OCI-LY1 (cell line): ENCODE measurements at regions not wholly inside any gene's neighbourhood (a gene's known extent, or its start where the extent isn't known, plus 50 kb on each side); places are given as distances from the start of the nearest gene placed in this dataset.

Source experiments
- H2AFZ ChIP-seq: fragments of 200-600 bp; sonication (generic), shearing (Covaris generic); 2 replicates; pipeline ENCODE4 v1.6.0; 2014; ENCODE audit warnings: antibody characterized with exemption, mild to moderate bottlenecking, low read length
- H3F3A ChIP-seq: fragments of 200-600 bp; sonication (generic), shearing (Covaris generic); 2 replicates; pipeline ENCODE4 v1.6.0; 2014; ENCODE audit warnings: mild to moderate bottlenecking, antibody characterized with exemption, low read length, moderate library complexity; ENCODE audit not compliant: insufficient read depth
- H3K27ac ChIP-seq: fragments of 200-600 bp; sonication (generic); 2 replicates; pipeline ENCODE4 v1.5.1; 2014; ENCODE audit warnings: low read length, mixed run types, mild to moderate bottlenecking, low read depth; ENCODE audit not compliant: poor library complexity, severe bottlenecking
- H3K27me3 ChIP-seq: fragments of 200-600 bp; sonication (generic); 2 replicates; pipeline ENCODE4 v1.6.0; 2014; ENCODE audit warnings: antibody characterized with exemption, mild to moderate bottlenecking, low read length, moderate library complexity; ENCODE audit not compliant: insufficient read depth
- H3K36me3 ChIP-seq: fragments of 200-600 bp; sonication (generic); 2 replicates; pipeline ENCODE4 v1.6.1; 2014; ENCODE audit warnings: mild to moderate bottlenecking, antibody characterized with exemption, low read length, moderate library complexity, mixed read lengths; ENCODE audit not compliant: insufficient read depth
- H3K4me1 ChIP-seq: fragments of 200-600 bp; sonication (generic); 2 replicates; pipeline ENCODE4 v1.5.1; 2014; ENCODE audit warnings: mild to moderate bottlenecking, low read length, moderate library complexity; ENCODE audit not compliant: insufficient read depth, severe bottlenecking
- H3K4me2 ChIP-seq: fragments of 200-600 bp; sonication (generic), shearing (Covaris generic); 2 replicates; pipeline ENCODE4 v1.6.1; 2014; ENCODE audit warnings: low read length
- H3K4me3 ChIP-seq: fragments of 200-600 bp; sonication (generic); 2 replicates; pipeline ENCODE4 v1.5.1; 2014; ENCODE audit warnings: low read length, low read depth, mild to moderate bottlenecking, mixed read lengths; ENCODE audit not compliant: poor library complexity, severe bottlenecking
- H3K79me2 ChIP-seq: fragments of 200-600 bp; shearing (Covaris generic); 2 replicates; pipeline ENCODE4 v1.6.1; 2016; ENCODE audit warnings: mixed run types, low read length, mixed read lengths; ENCODE audit not compliant: insufficient read depth
- H3K9ac ChIP-seq: fragments of 200-600 bp; sonication (generic), shearing (Covaris generic); 2 replicates; pipeline ENCODE4 v1.6.1; 2014; ENCODE audit warnings: mild to moderate bottlenecking, low read length, mixed read lengths
- H3K9me2 ChIP-seq: fragments of 200-600 bp; sonication (generic), shearing (Covaris generic); 2 replicates; pipeline ENCODE4 v1.6.1; 2014; ENCODE audit warnings: low read depth, mild to moderate bottlenecking, low read length, mixed read lengths
- H3K9me3 ChIP-seq: fragments of 200-600 bp; shearing (Covaris generic); 2 replicates; pipeline ENCODE4 v1.6.1; 2014; ENCODE audit warnings: low read length, mixed read lengths
- H4K20me1 ChIP-seq: fragments of 200-600 bp; sonication (generic), shearing (Covaris generic); 2 replicates; pipeline ENCODE4 v1.6.0; 2016; ENCODE audit warnings: mild to moderate bottlenecking, low read length; ENCODE audit not compliant: insufficient read depth
- CTCF ChIP-seq: fragments of 200-600 bp; sonication (generic), shearing (Covaris generic); IDR thresholded peaks from 2 replicates; pipeline ENCODE4 v1.5.1; 2017; ENCODE audit warnings: mild to moderate bottlenecking, antibody characterized with exemption, low read length, moderate library complexity, mixed read lengths
- EZH2 ChIP-seq: fragments of 200-600 bp; sonication (generic), shearing (Covaris generic); IDR thresholded peaks from 2 replicates; pipeline ENCODE4 v1.8.0; 2017; ENCODE audit warnings: borderline replicate concordance, mixed run types, mild to moderate bottlenecking, antibody characterized with exemption, low read length, moderate library complexity, mixed read lengths

DNA sequence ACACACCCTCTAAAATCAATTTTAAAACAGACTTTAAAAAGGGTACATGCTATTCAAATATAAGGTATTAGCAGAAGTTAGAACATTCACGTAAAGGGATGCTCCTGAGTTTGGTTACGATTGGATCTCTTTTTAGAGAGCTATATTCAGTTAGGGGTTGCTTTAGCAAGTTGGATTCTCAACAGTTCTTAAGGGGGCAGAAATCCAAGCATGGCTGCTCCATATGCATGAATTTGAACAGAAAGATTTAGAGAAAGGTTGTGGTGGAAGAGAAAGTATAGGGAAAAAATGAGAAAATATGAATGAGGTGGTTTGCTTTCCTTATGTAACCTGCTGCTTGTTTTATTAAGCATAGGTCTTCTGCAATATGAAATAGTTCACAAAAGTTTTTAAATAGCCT is 855.1 kb downstream of the SORCS1 start:
- Histone ChIP-seq H3K9ac (no peak overlapping the region), H3K4me3 (no peak overlapping the region)

DNA sequence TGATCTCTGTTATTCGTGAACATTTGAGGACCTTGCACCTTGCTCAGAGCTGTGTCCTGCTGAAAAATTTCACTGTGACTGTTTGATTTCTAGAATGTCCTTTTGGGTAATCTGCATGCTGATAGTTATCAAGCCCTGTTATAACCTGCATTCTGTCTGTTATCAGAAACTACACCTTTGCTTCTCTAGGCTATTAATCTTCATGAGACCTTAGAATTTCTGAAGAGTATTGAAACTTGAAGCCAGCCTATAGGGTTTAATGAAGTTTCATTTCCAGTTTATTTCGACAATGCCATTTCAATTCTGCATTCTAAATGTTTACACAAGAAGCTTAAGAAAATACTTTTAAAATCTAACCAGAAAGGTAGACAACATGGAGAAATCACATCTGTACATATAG is 856.2 kb downstream of the SORCS1 start:
- Histone ChIP-seq H3K9me3 (no peaks in the 10 kb centered on the region), H3K36me3 (no peaks in the 10 kb centered on the region), H4K20me1 (no peaks in the 10 kb centered on the region), H3K79me2 (no peaks in the 10 kb centered on the region), H3K27ac (no peak overlapping the region), H3K4me1 (no peaks in the 10 kb centered on the region), H3K27me3 (no peaks in the 10 kb centered on the region), H3K9ac (no peak overlapping the region), H3F3A (no peaks in the 10 kb centered on the region), H3K9me2 (no peaks in the 10 kb centered on the region), H3K4me3 (no peak overlapping the region), H3K4me2 (no peak overlapping the region), H2AFZ (no peak overlapping the region)
- no peak for TF ChIP-seq EZH2
- no peak for TF ChIP-seq CTCF

More for the DNA sequence above, 855.1 kb downstream of the SORCS1 start:
- H3F3A ChIP-seq: no peaks in the 10 kb centered on the region
- H3K9me3 ChIP-seq: no peaks in the 10 kb centered on the region
- no peaks in the 10 kb centered on the region for H4K20me1 ChIP-seq
- H2AFZ ChIP-seq: no peak overlapping the region
- H3K79me2 ChIP-seq: no peaks in the 10 kb centered on the region
- no peaks in the 10 kb centered on the region for H3K4me1 ChIP-seq
- TF ChIP-seq EZH2 (no peak), CTCF (no peak)
- no peaks in the 10 kb centered on the region for H3K9me2 ChIP-seq
- no peaks in the 10 kb centered on the region for H3K27me3 ChIP-seq
- no peaks in the 10 kb centered on the region for H3K36me3 ChIP-seq
- no peak overlapping the region for H3K4me2 ChIP-seq
- H3K27ac ChIP-seq: no peak overlapping the region

GRCh38 chr10:106304056-106304455 is 860.5 kb downstream of the SORCS1 start:
- Histone ChIP-seq H3K4me1 (no peaks in the 10 kb centered on the region), H3K9me3 (no peaks in the 10 kb centered on the region), H3F3A (no peaks in the 10 kb centered on the region), H2AFZ (no peak overlapping the region), H3K27me3 (no peaks in the 10 kb centered on the region), H3K27ac (no peak overlapping the region), H3K9ac (no peak overlapping the region), H3K4me2 (no peak overlapping the region), H4K20me1 (no peaks in the 10 kb centered on the region), H3K4me3 (no peak overlapping the region), H3K79me2 (no peaks in the 10 kb centered on the region), H3K36me3 (no peaks in the 10 kb centered on the region), H3K9me2 (no peaks in the 10 kb centered on the region)
- TF ChIP-seq CTCF (no peak), EZH2 (no peak)
